ENCODE measurements at regions not wholly inside any gene's neighbourhood (a gene's known extent, or its start where the extent isn't known, plus 50 kb on each side); places are given as distances from the start of the nearest gene placed in this dataset.

DNA sequence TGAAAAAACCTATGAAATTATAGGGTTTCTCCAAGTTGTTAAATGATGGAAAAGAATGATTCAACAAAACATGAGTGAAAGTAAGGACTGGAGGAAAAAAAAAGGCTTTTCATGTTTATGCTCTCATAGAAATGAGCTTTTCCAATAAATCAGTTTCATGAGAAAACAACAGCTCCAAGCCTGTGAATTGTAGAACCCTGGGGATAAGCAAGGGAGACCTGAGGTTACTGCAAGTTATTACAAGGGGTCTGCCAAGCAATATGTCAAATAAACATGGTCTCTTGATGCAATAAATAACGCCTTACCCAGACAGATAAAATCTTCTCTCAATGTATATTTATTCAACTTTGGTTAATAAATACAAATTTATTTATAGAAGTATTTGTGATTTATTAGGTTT lies 577.9 kb upstream of the GCFC2 start:
- no peak for ATAC-seq
- TF ChIP-seq TOX (CRISPR knock-in tag; IDR thresholded peaks at IDR 0.05; ENCODE audit: borderline replicate concordance) (no peak), ZFP30 (CRISPR knock-in tag; IDR thresholded peaks at IDR 0.05) (no peak), CSRNP3 (CRISPR knock-in tag; IDR thresholded peaks at IDR 0.05) (no peak), ISL1 (CRISPR knock-in tag; IDR thresholded peaks at IDR 0.05) (no peak), ZC3H10 (CRISPR knock-in tag; IDR thresholded peaks at IDR 0.05) (no peak), PATZ1 (CRISPR knock-in tag; IDR thresholded peaks at IDR 0.05; ENCODE audit: borderline replicate concordance) (no peak), ZNF8 (CRISPR knock-in tag; IDR thresholded peaks at IDR 0.05) (no peak), ESRRG (CRISPR knock-in tag; IDR thresholded peaks at IDR 0.05) (no peak), RARB (CRISPR knock-in tag; IDR thresholded peaks at IDR 0.05) (no peak), SNAI2 (CRISPR knock-in tag; IDR thresholded peaks at IDR 0.05) (no peak), OSR1 (CRISPR knock-in tag; IDR thresholded peaks at IDR 0.05) (no peak), CREB5 (CRISPR knock-in tag; IDR thresholded peaks at IDR 0.05; ENCODE audit: low read depth) (no peak), ARNTL (CRISPR knock-in tag; IDR thresholded peaks at IDR 0.05; ENCODE audit: borderline replicate concordance, low read depth) (no peak)

GRCh38 chr2:76288146-76288545 lies 577.4 kb upstream of the GCFC2 start:
- no peak for TF ChIP-seq CSDC2 (CRISPR knock-in tag; IDR thresholded peaks at IDR 0.05)
- TF ChIP-seq GLIS3 (CRISPR knock-in tag; IDR thresholded peaks at IDR 0.05): no peak
- no peak for TF ChIP-seq BACH2 (CRISPR knock-in tag; IDR thresholded peaks at IDR 0.05; ENCODE audit: borderline replicate concordance)
- no peak for TF ChIP-seq OSR1 (CRISPR knock-in tag; IDR thresholded peaks at IDR 0.05)
- TF ChIP-seq ESRRG (CRISPR knock-in tag; IDR thresholded peaks at IDR 0.05): no peak
- no peak for TF ChIP-seq TOX (CRISPR knock-in tag; IDR thresholded peaks at IDR 0.05; ENCODE audit: borderline replicate concordance)
- TF ChIP-seq ZFP30 (CRISPR knock-in tag; IDR thresholded peaks at IDR 0.05): no peak
- TF ChIP-seq CSRNP3 (CRISPR knock-in tag; IDR thresholded peaks at IDR 0.05): no peak
- TF ChIP-seq ZC3H10 (CRISPR knock-in tag; IDR thresholded peaks at IDR 0.05): no peak
- TF ChIP-seq ISL1 (CRISPR knock-in tag; IDR thresholded peaks at IDR 0.05): no peak
- TF ChIP-seq, protein P1, sequence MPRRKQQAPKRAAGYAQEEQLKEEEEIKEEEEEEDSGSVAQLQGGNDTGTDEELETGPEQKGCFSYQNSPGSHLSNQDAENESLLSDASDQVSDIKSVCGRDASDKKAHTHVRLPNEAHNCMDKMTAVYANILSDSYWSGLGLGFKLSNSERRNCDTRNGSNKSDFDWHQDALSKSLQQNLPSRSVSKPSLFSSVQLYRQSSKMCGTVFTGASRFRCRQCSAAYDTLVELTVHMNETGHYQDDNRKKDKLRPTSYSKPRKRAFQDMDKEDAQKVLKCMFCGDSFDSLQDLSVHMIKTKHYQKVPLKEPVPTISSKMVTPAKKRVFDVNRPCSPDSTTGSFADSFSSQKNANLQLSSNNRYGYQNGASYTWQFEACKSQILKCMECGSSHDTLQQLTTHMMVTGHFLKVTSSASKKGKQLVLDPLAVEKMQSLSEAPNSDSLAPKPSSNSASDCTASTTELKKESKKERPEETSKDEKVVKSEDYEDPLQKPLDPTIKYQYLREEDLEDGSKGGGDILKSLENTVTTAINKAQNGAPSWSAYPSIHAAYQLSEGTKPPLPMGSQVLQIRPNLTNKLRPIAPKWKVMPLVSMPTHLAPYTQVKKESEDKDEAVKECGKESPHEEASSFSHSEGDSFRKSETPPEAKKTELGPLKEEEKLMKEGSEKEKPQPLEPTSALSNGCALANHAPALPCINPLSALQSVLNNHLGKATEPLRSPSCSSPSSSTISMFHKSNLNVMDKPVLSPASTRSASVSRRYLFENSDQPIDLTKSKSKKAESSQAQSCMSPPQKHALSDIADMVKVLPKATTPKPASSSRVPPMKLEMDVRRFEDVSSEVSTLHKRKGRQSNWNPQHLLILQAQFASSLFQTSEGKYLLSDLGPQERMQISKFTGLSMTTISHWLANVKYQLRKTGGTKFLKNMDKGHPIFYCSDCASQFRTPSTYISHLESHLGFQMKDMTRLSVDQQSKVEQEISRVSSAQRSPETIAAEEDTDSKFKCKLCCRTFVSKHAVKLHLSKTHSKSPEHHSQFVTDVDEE (CRISPR knock-in tag; IDR thresholded peaks at IDR 0.05): no peak
- no peak for TF ChIP-seq ZFP3 (CRISPR knock-in tag; IDR thresholded peaks at IDR 0.05)
- no peak for TF ChIP-seq POU6F1 (CRISPR knock-in tag; IDR thresholded peaks at IDR 0.05; ENCODE audit: borderline replicate concordance, low read depth)
- TF ChIP-seq PATZ1 (CRISPR knock-in tag; IDR thresholded peaks at IDR 0.05; ENCODE audit: borderline replicate concordance): no peak
- ATAC-seq: no peak

Measured in SK-N-SH treated with all-trans-retinoic acid at 6 μM for 48 hours (cell line).